A549 (cell line): ENCODE measurements at regions not wholly inside any gene's neighbourhood (a gene's known extent, or its start where the extent isn't known, plus 50 kb on each side); places are given as distances from the start of the nearest gene placed in this dataset.

ENCODE experiments used
- CHD2 ChIP-seq: fragments of 150-350 bp; IDR thresholded peaks from 2 replicates; pipeline ENCODE4 v1.6.1; 2014; ENCODE audit warnings: low read length; ENCODE audit not compliant: partially characterized antibody
- NPAS2 ChIP-seq: fragments of 250-450 bp; sonication (Bioruptor Pico); IDR thresholded peaks from 2 replicates; pipeline ENCODE4 v1.8.0; 2022; ENCODE audit warnings: mild to moderate bottlenecking, moderate library complexity, borderline replicate concordance

GRCh38 chr2:181241366-181241765 is 215.8 kb upstream of the ITGA4 start:
- TF ChIP-seq NPAS2 (CRISPR knock-in tag) (no peak), CHD2 (no peak)
